Thoracic aorta (tissue), 2 donors: ENCODE measurements at regions not wholly inside any gene's neighbourhood (a gene's known extent, or its start where the extent isn't known, plus 50 kb on each side); places are given as distances from the start of the nearest gene placed in this dataset.

ENCODE experiments used
- ATAC-seq: fragments of 150-250 bp; one replicate; pipeline ENCODE4 v1.8.0; 2017; ENCODE audit warnings: low read depth; ENCODE audit not compliant: insufficient number of reproducible peaks, low FRiP score
- DNase-seq: peaks from one replicate; pipeline ENCODE4 v3.0.0-alpha.2; 2020; ENCODE audit warnings: low spot score
- H3K27ac ChIP-seq, 2 donors: fragments of 200-600 bp; sonication (generic); 1 replicate in 1 of 2; 2 replicates in 1 of 2; pipeline ENCODE4 v1.5.1; 2016; ENCODE audit warnings: mild to moderate bottlenecking in 2 of 2, moderate library complexity in 2 of 2
- H3K27me3 ChIP-seq: fragments of 200-600 bp; sonication (generic); replicated peaks from 2 replicates; pipeline ENCODE4 v1.6.0; 2016; ENCODE audit warnings: mild to moderate bottlenecking; ENCODE audit not compliant: insufficient read depth
- H3K36me3 ChIP-seq: fragments of 200-600 bp; sonication (generic); one replicate; pipeline ENCODE4 v1.5.1; 2016
- H3K4me1 ChIP-seq, 2 donors: fragments of 200-600 bp; sonication (generic); 1 replicate in 1 of 2; 2 replicates in 1 of 2; pipeline versions ENCODE4 v1.5.1 to v1.6.0; 2016; ENCODE audit warnings: low read depth in 2 of 2, mild to moderate bottlenecking in 1 of 2; ENCODE audit not compliant: control insufficient read depth in 1 of 2
- H3K4me3 ChIP-seq: fragments of 200-600 bp; sonication (generic); 2 replicates; pipeline ENCODE4 v1.5.1; 2016; ENCODE audit warnings: mild to moderate bottlenecking
- H3K9me3 ChIP-seq: fragments of 200-600 bp; sonication (generic); 2 replicates; pipeline ENCODE4 v1.5.1; 2016
- CTCF ChIP-seq: fragments of 200-600 bp; sonication (generic); IDR thresholded peaks from one replicate; pipeline ENCODE4 v1.5.1; 2019; ENCODE audit warnings: antibody characterized with exemption

DNA sequence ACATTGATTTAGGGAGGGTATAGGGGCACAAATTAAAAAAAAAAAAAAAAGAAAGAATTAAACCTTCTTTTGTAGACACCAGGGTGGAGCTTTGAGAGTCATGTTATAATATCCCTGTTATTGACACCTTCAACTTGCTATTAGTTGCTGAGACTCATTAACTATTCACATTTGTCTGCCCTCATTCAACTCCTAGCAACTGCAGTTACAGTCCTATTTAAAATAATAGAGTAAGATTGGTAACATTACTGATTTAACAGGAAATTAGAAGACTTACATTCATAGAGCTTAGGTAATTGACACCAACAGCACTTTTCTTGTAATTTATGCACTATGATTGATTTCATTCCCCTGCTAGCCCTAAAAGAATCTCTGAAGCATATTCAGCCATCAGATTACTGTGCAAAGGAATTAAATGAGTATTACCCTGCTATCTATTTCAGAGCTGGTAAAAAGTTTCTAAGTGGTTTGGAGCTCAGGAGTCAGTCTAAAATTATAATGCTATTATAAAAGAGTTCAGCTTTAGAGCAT is 148.8 kb upstream of the TBL1XR1 start:
- H3K4me1 ChIP-seq = peaks cover 36 to 84% of the 10 kb centered on the region in 2 donors
- no peak for TF ChIP-seq CTCF
- H3K9me3 ChIP-seq = no peaks in the 10 kb centered on the region
- peak overlapping the region; percentile 54 to 85 for H3K27ac ChIP-seq
- ATAC-seq = no peak
- H3K36me3 ChIP-seq = no peaks in the 10 kb centered on the region
- DNase-seq = no peak
- no peaks in the 10 kb centered on the region for H3K27me3 ChIP-seq
- no peak overlapping the region for H3K4me3 ChIP-seq

DNA sequence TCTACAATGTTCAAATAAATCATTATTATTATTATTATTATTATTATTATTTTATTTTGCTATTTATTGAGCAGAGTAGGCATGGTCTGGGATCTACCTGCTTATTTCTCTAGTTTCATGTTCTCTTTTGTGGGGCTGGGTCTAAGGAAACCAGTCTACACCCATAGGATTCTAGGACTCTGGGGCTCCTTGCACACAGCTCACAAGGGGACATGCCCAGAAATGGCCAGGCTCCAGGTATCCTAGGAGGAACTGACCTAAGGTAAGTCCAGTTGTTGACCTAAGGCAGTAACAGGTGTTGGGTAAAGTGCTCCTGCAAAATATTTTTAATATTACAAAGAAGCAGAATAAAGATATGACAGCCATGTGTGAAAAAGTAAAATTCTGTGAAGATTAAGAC is 149.6 kb upstream of the TBL1XR1 start:
- peaks cover 30 to 79% of the 10 kb centered on the region in 2 donors for H3K4me1 ChIP-seq
- ATAC-seq (no peak), DNase-seq (no peak)
- no peak for TF ChIP-seq CTCF
- no peaks in the 10 kb centered on the region for H3K9me3 ChIP-seq
- no peaks in the 10 kb centered on the region for H3K27me3 ChIP-seq
- H3K4me3 ChIP-seq = no peak overlapping the region
- no peak overlapping the region for H3K27ac ChIP-seq
- H3K36me3 ChIP-seq = no peaks in the 10 kb centered on the region

- H3K4me1 ChIP-seq = peaks cover 27 to 79% of the 10 kb centered on the region in 2 donors
- H3K27ac ChIP-seq = no peak overlapping the region
Measured at GRCh38 chr3:177347611-177348010, 150.3 kb upstream of the TBL1XR1 start.

DNA sequence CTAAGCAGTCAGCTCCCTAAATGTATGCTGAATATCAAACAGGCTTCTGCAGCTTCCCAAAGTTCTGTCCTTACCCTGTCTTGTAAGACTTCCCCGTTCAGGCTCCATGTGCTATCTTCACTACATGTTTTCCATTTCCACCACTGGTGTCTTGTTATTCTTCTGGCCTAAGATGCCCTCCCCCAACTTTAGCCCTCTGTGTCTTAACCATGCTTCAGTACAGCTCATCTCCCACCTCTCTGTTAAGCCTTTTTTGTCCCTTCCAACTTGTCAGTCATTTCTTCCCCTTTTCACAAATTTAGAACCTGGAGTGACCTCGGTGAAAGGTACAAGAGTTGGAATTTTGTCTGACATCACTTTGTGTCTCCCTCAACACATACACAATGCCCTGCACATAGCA is 151.7 kb upstream of the TBL1XR1 start:
- no peaks in the 10 kb centered on the region for H3K9me3 ChIP-seq
- ATAC-seq (no peak), DNase-seq (no peak)
- peaks cover 22 to 70% of the 10 kb centered on the region in 2 donors for H3K4me1 ChIP-seq
- H3K36me3 ChIP-seq = no peaks in the 10 kb centered on the region
- H3K27me3 ChIP-seq = no peaks in the 10 kb centered on the region
- H3K27ac ChIP-seq = peak overlapping the region in 1 of 2 donors; percentile 14
- TF ChIP-seq CTCF = no peak
- no peak overlapping the region for H3K4me3 ChIP-seq

More at GRCh38 chr3:177347611-177348010, 150.3 kb upstream of the TBL1XR1 start:
- Histone ChIP-seq H3K27me3 (no peaks in the 10 kb centered on the region), H3K36me3 (no peaks in the 10 kb centered on the region), H3K9me3 (no peaks in the 10 kb centered on the region), H3K4me3 (no peak overlapping the region)
- no peak for DNase-seq
- TF ChIP-seq CTCF = no peak
- no peak for ATAC-seq

GRCh38 chr3:177349384-177349783 is 152.1 kb upstream of the TBL1XR1 start:
- H3K36me3 ChIP-seq = no peaks in the 10 kb centered on the region
- H3K27ac ChIP-seq = peak overlapping the region in 1 of 2 donors; percentile 14
- no peak for DNase-seq
- no peak for ATAC-seq
- no peak for TF ChIP-seq CTCF
- no peak overlapping the region for H3K4me3 ChIP-seq
- peaks cover 20 to 67% of the 10 kb centered on the region in 2 donors for H3K4me1 ChIP-seq
- no peaks in the 10 kb centered on the region for H3K9me3 ChIP-seq
- H3K27me3 ChIP-seq = no peaks in the 10 kb centered on the region
